Upper lobe of left lung (tissue), 6 donors: ENCODE measurements at regions not wholly inside any gene's neighbourhood (a gene's known extent, or its start where the extent isn't known, plus 50 kb on each side); places are given as distances from the start of the nearest gene placed in this dataset.

Experiments used
- ATAC-seq, 2 donors: fragments of 200-7000 bp; cut with Tn5 transposase; one replicate each; pipeline ENCODE4 v1.9.1; 2022; ENCODE audit warnings: mild to moderate bottlenecking in 2 of 2, moderate library complexity in 2 of 2; ENCODE audit not compliant: low FRiP score in 2 of 2
- DNase-seq, 2 donors: peaks; one replicate each; pipeline ENCODE4 v3.0.0-alpha.2; 2019 to 2020
- H3K27ac ChIP-seq, 4 donors: fragments of 200-600 bp; sonication (generic); one replicate each; pipeline ENCODE4 v1.5.1; 2016 to 2019
- H3K27me3 ChIP-seq, 4 donors: fragments of 200-600 bp; sonication (generic); one replicate each; pipeline ENCODE4 v1.5.1; 2017 to 2019
- H3K36me3 ChIP-seq, 4 donors: fragments of 200-600 bp; sonication (generic); one replicate each; pipeline ENCODE4 v1.5.1; 2016 to 2019
- H3K4me1 ChIP-seq, 4 donors: fragments of 200-600 bp; sonication (generic); one replicate each; pipeline ENCODE4 v1.5.1; 2018 to 2019
- H3K4me3 ChIP-seq, 4 donors: fragments of 200-600 bp; sonication (generic); one replicate each; pipeline ENCODE4 v1.5.1; 2017 to 2019; ENCODE audit warnings: mild to moderate bottlenecking in 2 of 4, moderate library complexity in 1 of 4
- H3K9me3 ChIP-seq, 4 donors: fragments of 200-600 bp; sonication (generic); one replicate each; pipeline ENCODE4 v1.5.1; 2018 to 2019
- CTCF ChIP-seq, 6 experiments: fragments of 450-650 bp in 4 of 6; fragments of 200-600 bp in 2 of 6; sonication (generic) in 2 of 6; IDR thresholded peaks; one replicate each; pipeline ENCODE4 v1.5.1; 2016 to 2019; ENCODE audit warnings: antibody characterized with exemption in 6 of 6
- EP300 ChIP-seq, 4 donors: sonication (generic); formaldehyde crosslinking; IDR thresholded peaks; one replicate each; pipeline ENCODE4 v1.5.1; 2017; ENCODE audit warnings: antibody characterized with exemption in 4 of 4, control low read depth in 2 of 4
- POLR2A ChIP-seq, 4 donors: fragments of 450-650 bp; IDR thresholded peaks; one replicate each; pipeline ENCODE4 v1.5.1; 2016 to 2017; ENCODE audit warnings: antibody characterized with exemption in 4 of 4, mild to moderate bottlenecking in 2 of 4
- POLR2AphosphoS5 ChIP-seq, 2 donors: sonication (generic); formaldehyde crosslinking; IDR thresholded peaks; one replicate each; pipeline ENCODE4 v1.5.1; 2017; ENCODE audit warnings: antibody characterized with exemption in 2 of 2
- WGBS, 2 donors: methylation state at CpG; one replicate each; pipeline ENCODE4 v1.1.5; 2017 to 2018; 5-methylcytosine and 5-hydroxymethylcytosine counted together
- donor health status: DM: no; HTN: no; CAD: no; lungs with moderate emphysema.
- donor health status: DM: no; HTN: yes; CAD: no; lungs with severe emphysema.

GRCh38 chr6:84877515-84878210 is 113.3 kb upstream of the TBX18 start:
- Histone ChIP-seq H3K4me3 (no peak overlapping the region), H3K36me3 (no peaks in the 10 kb centered on the region), H3K27me3 (no peaks in the 10 kb centered on the region), H3K4me1 (no peaks in the 10 kb centered on the region), H3K27ac (no peak overlapping the region), H3K9me3 (no peaks in the 10 kb centered on the region)
- no peak for DNase-seq
- WGBS, 2 donors: 53 to 59% methylated on average over 3 of the region's 3 CpGs
- ATAC-seq: no peak
- no peak for TF ChIP-seq POLR2AphosphoS5 (IDR thresholded peaks at IDR 0.05)
- no peak for TF ChIP-seq EP300 (IDR thresholded peaks at IDR 0.05)
- TF ChIP-seq POLR2A (IDR thresholded peaks at IDR 0.05): no peak
- no peak for TF ChIP-seq CTCF (IDR thresholded peaks at IDR 0.05)

GRCh38 chr6:84876723-84877514 is 112.5 kb upstream of the TBX18 start:
- H3K4me1 ChIP-seq: no peaks in the 10 kb centered on the region
- no peak for ATAC-seq
- no peak overlapping the region for H3K4me3 ChIP-seq
- DNase-seq: no peak
- no peak for TF ChIP-seq POLR2AphosphoS5 (IDR thresholded peaks at IDR 0.05)
- TF ChIP-seq CTCF (IDR thresholded peaks at IDR 0.05): no peak
- no peak for TF ChIP-seq POLR2A (IDR thresholded peaks at IDR 0.05)
- no peak for TF ChIP-seq EP300 (IDR thresholded peaks at IDR 0.05)
- no peaks in the 10 kb centered on the region for H3K36me3 ChIP-seq
- H3K9me3 ChIP-seq: no peaks in the 10 kb centered on the region
- no peaks in the 10 kb centered on the region for H3K27me3 ChIP-seq
- H3K27ac ChIP-seq: no peak overlapping the region
- 80 to 83% methylated on average over 2 of the region's 2 CpGs for WGBS, 2 donors

- Histone ChIP-seq H3K4me1 (no peaks in the 10 kb centered on the region), H3K4me3 (no peak overlapping the region), H3K36me3 (no peaks in the 10 kb centered on the region), H3K27me3 (no peaks in the 10 kb centered on the region), H3K27ac (no peak overlapping the region), H3K9me3 (no peaks in the 10 kb centered on the region)
- WGBS, 2 donors: 71 to 81% methylated on average over 4 of the region's 4 CpGs
- ATAC-seq: no peak
- no peak for DNase-seq
- TF ChIP-seq CTCF (IDR thresholded peaks at IDR 0.05) (no peak), POLR2AphosphoS5 (IDR thresholded peaks at IDR 0.05) (no peak), POLR2A (IDR thresholded peaks at IDR 0.05) (no peak), EP300 (IDR thresholded peaks at IDR 0.05) (no peak)
Measured at GRCh38 chr6:84872996-84873723, 108.8 kb upstream of the TBX18 start.

- no peaks in the 10 kb centered on the region for H3K9me3 ChIP-seq
- no peaks in the 10 kb centered on the region for H3K27me3 ChIP-seq
- no peak for TF ChIP-seq POLR2AphosphoS5 (IDR thresholded peaks at IDR 0.05)
- TF ChIP-seq CTCF (IDR thresholded peaks at IDR 0.05): no peak
- no peak for TF ChIP-seq EP300 (IDR thresholded peaks at IDR 0.05)
- no peak for TF ChIP-seq POLR2A (IDR thresholded peaks at IDR 0.05)
- H3K27ac ChIP-seq: no peak overlapping the region
- DNase-seq (no peak), ATAC-seq (no peak)
- H3K4me3 ChIP-seq: no peak overlapping the region
- H3K4me1 ChIP-seq: no peaks in the 10 kb centered on the region
- WGBS, 2 donors: 71 to 76% methylated on average over 4 of the region's 4 CpGs
- H3K36me3 ChIP-seq: no peaks in the 10 kb centered on the region
Measured at GRCh38 chr6:84871925-84872324, 107.5 kb upstream of the TBX18 start.
